HL-60/S4 (cell line): ENCODE measurements at regions not wholly inside any gene's neighbourhood (a gene's known extent, or its start where the extent isn't known, plus 50 kb on each side); places are given as distances from the start of the nearest gene placed in this dataset.
"Not testable (repeated sequence)": the region's sequence is repeated elsewhere in the genome, so short reads cannot be mapped to it uniquely, and the experiment has no call there.

Source experiments
- in situ Hi-C: fragments of 300-500 bp; cut with MboI; formaldehyde crosslinking; loops from 2 replicates; pipeline ENCODE4 v1.14.3; 2022; ENCODE audit warnings: low sequenced_read_pairs

DNA sequence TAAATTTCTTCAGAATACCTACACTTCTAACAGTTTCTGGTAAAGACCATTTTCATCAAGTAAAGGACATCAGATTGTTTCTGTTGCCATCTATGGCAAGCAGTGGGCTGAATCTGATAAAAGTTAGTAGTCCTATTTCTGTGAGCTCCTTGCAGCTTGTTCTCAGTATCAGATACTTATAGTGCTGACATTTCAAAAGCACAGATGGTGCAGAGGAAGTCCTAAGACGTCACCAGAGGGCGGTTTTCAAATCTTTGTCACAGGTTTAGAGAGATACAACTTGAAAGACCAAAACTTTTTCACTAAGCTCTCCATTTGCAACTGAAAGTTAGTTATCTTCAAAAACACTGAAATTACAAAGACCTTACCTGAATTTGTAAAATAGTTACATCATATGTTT, 719.8 kb downstream of the SLITRK1 start:
- in situ Hi-C loops = no loop called here

DNA sequence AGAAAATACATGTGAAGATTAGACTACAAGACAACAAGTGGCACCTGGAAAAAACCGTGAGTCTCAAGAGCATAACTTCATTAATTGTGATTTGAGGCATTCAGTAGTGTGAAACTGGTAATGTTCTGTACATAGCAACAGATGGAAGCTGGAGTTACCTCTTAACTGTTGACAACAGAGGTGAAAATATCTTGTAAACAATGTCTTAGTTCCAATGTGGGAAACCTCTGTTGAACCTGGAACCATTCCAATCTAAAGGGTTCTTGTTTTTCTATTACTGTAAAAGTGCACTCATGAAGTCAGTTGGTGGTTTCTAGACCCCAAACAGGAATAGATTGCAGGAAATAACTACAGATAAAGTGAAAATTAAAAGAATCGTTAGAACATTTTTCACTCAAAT, 728.4 kb downstream of the SLITRK1 start:
- in situ Hi-C loops = no loop called here

DNA sequence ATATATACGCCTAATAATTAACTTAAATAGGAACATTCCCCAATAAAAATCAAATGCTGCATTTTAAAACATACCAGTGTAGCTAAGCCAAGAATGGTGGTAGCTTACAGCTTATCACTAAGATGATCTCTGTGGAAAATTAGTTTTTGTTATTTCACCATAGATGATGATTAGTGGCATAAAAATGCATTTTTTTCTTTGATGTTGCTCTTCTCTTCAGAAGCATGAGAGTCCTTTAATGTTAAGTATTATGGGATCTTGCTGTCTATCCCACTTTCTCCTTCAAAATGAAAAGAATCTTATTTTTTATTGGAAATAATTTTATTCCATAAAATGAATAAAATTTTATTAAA, 731.0 kb downstream of the SLITRK1 start:
- in situ Hi-C loops = no loop called here

DNA sequence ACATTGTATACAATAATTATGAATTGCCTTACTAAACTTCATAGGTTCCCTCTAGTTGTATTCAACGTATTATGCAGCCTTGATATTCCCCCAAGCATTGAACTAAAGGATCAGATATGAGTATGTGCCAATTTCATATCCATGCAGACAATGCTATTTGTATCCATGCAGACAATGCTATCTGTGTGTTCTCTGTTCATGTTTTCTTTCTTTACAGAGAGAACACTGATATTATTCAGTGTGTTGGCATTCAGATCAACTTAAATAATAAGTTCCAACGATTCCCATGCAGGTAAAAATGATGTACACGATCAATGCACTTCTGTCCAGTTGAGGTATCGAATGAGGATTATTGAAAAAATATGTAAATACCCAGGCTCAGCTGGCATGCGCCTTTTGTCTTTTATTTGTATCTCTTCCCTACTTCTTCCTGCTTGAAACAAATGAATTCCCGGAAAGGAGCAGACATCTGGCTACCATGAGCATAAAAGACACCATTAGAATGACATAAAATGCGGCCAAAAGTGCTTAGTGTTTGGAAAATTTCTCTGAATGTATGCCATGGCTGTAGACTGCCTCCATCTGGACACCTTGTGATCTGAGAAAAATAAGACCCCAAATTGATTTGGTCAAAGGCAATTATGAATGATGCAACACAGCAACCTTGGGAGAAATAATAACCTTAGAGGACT, 731.5 kb downstream of the SLITRK1 start:
- in situ Hi-C loops = no loop called here

DNA sequence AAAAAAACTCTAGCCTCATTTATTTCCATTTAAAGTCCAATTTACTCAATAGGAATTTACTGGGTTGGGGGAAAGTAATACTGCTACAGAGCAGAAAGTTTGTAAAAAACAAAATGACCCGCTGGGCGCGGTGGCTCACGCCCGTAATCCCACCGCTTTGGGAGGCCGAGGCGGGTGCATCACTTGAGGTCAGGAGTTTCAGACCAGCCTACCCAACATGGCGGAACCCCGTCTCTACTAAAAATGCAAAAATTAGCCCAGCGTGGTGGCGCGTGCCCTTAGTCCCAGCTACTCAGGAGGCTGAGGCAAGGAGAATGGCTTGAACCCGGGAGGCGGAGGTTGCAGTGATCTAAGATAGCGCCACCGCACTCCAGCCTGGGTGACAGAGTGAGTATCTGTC, 745.6 kb downstream of the SLITRK1 start:
- in situ Hi-C loops = no loop called here

DNA sequence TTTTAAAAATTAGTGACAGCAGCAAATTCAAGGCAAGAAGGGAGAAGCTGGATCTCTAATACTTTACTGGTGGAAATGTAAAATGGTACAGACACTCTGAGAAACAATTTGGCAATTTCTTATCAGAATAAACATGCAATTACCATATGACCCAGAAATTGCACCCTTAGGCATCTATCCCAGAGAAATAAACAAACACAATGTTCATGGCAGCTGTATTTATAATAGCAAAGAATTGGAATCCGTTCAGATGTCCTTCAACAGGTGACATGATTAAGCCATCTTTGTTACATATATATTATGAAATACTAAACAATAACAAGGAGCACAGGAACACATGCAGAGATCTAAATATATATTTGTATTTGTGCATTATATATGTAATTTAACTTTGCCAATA, 756.5 kb downstream of the SLITRK1 start:
- in situ Hi-C loops = no loop called here

DNA sequence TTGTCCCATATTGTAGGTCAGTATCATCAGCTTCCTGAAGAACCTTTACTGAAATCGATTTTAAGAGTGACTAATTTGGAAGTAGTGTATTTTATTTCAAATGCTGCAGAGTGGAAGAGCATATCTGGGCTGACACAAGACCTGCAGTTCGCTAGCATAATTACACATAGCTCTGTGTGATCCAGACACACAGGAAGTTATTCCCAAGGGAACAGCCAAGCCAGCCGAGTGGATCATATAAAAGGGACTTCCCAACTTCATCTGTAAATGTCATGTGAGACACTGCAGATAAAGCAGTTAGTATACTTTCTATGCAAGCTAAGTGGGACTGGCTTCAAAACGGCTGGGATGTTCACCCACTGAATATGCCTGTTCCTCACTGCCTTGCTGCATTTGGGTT, 760.4 kb downstream of the SLITRK1 start:
- in situ Hi-C loops = no loop called here

DNA sequence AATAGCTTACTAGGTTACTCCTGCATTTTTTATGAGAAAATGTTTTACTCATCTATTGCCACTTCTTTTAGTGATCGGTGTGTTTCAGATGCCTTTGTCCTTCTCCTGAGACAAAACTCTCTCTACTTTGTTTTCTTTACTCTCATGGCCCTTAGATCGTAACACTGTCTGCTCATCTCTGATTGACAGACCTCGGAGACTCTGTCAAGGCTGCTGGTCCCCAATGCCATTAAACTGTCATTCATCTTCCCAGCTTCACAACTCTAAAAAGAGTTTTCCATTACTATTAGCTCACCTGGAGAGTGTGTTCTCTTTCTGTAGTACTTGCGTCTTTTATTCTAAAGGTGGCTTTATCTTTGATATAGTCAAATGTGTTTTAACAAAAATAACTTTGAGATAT, 765.2 kb downstream of the SLITRK1 start:
- in situ Hi-C loops = no loop called here

DNA sequence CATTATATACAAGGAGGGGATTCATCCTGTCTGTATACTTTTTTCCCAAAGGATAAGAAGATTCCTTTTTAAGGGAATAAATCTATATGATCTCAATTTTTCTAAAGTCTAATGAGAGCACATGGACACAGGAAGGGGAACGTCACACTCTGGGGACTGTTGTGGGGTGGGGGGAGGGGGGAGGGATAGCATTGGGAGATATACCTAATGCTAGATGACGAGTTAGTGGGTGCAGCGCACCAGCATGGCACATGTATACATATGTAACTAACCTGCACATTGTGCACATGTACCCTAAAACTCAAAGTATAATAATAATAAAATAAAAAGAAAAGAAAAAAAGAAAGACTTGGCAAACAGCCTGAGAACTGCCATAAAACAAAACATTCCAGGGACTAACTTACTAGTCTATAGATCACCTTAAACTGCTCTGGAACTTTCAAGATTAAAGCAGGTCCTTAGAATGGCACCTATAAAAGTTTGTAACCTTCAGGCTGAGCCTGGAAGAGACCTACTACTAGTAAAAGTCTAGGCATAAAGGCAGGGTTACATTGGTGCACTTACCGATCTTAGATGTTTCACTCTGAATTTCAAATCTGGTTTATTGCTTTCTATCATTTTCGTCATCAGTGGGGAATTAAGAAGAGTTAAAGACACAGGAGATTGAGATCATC, 780.6 kb downstream of the SLITRK1 start:
- in situ Hi-C loops = not testable (repeated sequence)

DNA sequence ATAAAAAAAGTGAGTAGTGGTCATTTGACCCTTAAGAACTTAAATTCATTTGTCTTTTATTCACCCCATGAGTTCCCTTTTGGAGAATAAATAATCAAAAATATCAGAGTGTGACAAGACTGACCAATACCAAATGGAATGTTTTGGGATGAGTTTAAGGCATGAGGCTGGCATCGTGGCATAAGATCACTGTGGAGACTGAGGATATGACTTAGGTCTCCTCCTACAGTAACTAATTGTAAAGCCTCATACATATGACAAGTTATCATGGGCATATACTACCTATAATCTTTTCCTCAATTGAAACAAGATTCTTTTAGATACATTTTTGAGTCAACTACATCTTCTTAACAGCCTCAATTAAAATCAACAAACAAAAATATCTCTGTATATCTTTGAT, 782.0 kb downstream of the SLITRK1 start:
- in situ Hi-C loops = no loop called here

DNA sequence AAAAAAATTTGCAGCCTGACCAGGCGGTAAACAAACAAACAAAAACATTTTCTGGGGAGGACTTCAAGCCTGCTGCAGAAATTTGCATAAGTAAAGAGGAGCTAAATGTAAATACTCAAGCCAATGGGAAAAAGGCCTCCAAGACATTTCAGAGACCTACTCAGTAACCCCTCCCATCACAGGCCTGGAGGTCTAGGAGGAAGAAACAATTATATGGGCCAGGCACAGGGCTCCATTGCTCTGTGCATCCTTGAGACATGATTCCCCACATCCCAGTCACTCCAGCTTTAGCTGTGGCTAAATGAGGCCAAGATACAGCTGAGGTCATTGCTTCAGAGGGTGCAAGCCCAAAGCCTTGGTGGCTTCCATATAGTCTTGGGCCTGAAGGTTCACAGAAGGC, 793.4 kb downstream of the SLITRK1 start:
- in situ Hi-C loops = no loop called here

DNA sequence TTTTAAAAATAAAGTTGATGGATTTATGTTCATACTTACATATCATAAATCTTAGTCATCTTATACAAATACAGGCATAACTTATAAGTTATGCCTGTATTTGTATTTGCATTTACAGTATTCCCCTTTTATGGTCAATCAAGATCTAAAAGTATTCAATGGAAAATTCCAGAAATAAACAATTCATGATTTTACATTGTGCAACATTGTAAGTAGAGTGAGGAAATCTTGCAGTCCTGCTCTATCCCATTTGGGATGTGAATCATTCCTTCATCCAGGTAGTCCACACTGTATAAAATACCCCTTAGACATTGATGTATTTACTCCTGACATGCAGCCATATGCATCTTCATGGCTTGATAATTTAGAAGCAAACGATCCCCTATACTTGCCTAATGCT, 795.3 kb downstream of the SLITRK1 start:
- in situ Hi-C loops = no loop called here

DNA sequence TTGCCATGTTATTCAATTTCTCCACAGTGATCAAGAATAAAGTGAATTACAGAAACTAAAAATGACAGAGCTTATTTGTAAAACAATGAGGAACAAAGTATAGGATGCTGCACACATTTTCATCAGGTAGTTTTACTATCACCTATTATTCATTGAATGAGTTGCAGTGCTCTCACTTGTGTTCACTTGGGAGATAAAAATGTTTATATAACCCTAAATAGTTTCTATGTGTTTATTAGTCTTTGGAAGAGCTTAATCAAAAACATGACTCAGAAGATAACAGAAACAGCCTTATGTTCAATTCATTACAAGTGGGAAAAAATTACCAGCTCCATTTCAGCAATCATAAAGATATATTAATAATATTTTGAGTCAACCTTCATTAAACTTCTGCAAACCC, 796.2 kb downstream of the SLITRK1 start:
- in situ Hi-C loops = no loop called here

DNA sequence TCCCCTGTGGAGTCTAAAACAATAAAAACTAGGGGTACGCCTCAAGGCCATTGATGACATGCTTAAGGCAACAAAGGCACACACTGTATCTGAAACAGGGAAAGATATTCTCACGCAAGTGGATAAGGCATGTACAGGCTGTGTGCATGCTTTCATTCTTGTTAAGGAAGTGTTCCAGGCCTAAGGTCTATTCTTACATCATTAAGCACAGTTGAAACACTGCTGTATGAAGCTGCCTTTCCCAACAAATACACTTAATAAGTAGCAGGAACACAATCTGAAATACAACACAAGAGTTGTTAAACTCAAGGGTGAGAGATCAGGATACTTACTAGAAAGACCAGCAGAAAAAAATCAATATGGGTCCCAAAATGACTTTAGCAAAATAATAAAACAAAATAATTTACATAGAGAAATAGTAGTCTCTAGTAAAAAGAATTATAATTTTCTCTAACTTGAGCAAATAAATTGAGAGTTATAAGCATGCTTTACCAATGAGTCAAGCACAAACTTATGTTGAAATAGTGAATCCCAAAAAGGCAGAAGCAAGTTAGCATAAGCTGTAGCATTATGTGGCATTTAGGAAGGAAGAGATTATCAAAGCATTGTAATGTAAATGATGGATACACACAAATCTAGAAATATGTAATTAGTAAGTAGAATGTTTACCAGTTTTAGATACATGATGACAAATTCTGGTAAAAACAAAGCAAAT, 796.9 kb downstream of the SLITRK1 start:
- in situ Hi-C loops = no loop called here

DNA sequence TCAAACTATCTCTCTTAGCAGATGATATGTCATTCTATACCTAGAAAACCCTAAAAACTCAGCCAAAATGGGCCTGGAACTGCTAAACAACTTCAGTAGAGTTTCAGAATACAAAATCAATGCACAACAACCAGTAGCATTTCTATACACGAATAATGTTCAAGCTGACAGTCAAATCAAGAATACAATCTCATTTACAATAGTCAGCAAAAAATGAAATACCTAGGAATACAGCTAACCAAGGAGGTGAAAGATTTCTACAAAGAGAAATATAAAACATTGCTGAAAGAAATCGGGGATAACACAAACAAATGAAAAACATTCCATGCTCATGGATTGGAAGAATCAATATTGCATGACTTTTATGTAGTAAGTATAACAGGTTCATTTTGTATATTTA, 804.8 kb downstream of the SLITRK1 start:
- in situ Hi-C loops = no loop called here

DNA sequence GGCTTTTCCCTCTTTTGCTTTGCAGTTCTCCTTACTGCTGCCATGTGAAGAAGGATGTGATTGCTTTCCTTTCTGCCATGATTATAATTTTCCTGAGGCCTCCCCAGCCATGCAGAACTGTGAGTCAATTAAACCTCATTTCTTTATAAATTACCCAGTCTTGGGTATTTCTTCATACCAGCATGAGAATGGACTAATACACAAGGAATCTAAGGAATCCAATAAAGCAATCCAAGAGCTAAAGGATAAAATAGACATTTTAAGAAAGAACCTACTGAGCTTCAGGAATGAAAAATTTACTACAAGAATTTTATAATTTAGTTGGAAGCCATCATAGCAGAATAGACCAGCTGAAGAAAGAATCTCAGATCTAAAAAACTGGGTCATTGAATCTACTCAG, 808.3 kb downstream of the SLITRK1 start:
- in situ Hi-C loops = not testable (repeated sequence)

DNA sequence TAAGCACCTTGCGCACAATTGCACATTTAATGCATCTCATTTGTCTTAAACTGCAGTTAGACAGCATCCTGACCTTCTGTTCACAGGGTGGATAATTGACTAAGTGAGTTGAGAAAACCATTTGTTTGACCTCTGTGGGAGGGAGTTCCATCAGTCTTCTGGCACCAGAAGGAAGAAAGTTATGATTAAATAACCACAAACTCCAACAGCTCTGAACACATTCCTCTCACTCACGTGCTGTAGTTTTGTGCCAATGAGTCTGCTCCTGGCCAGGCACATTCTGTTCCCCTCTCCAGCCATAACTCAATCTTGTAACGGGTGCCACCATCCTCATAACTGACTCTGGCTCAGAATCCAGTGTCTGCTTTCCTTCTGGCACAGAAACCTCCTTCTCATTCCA, 817.2 kb downstream of the SLITRK1 start:
- in situ Hi-C loops = no loop called here

DNA sequence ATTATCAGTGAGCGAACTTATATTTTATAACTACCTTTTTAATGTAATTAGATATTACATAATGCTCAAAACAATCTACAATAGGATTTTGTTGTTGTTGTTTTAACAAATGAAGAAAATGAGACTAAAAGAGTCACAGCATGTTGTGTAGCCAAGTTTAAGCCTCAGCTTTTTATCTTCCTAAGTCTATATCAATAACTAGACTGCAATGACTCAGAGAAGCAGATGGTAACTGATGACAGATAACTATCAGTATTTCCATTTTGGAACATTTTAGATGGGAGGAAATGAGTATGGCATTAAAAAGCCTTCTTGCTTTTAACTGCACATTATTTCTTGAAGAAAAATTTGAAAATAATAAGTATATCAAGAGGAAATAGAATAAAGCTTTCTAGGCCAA, 825.2 kb downstream of the SLITRK1 start:
- in situ Hi-C loops = no loop called here

DNA sequence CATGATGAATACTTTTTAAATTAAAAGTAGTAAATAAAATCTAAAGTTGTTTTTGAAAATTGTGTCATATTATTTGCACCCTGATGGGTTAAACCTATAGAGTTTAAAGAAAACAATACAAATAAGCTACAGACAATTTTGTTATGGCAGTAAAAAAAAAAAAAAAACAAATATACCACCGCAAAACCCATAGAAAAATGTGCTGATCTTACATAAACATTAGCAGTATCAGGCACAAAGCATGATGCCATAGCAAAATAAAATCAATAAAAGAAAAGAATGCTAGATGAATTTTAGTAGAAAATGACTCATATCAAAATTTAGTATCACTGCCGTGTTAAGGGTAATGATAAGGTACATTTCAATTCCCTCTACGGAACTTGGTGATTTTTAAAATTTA, 826.0 kb downstream of the SLITRK1 start:
- in situ Hi-C loops = no loop called here

DNA sequence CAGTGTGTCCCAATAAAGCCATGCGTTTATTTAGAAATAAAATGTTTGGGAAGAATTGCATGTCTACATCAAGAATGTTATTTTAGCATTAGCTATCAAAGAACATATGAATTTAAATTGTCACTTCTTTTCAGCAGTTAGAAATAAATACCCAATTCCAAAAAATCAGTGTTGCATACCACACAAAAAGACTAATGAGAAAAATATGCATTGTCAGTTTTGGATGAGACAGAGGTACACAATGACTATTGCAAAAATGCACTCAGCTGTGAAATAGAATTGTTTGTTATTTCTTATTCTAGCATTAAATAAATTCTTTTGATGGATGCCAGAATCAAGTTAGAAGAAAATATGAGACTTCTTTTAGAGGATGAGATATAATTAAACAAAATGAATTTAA, 833.9 kb downstream of the SLITRK1 start:
- in situ Hi-C loops = no loop called here

DNA sequence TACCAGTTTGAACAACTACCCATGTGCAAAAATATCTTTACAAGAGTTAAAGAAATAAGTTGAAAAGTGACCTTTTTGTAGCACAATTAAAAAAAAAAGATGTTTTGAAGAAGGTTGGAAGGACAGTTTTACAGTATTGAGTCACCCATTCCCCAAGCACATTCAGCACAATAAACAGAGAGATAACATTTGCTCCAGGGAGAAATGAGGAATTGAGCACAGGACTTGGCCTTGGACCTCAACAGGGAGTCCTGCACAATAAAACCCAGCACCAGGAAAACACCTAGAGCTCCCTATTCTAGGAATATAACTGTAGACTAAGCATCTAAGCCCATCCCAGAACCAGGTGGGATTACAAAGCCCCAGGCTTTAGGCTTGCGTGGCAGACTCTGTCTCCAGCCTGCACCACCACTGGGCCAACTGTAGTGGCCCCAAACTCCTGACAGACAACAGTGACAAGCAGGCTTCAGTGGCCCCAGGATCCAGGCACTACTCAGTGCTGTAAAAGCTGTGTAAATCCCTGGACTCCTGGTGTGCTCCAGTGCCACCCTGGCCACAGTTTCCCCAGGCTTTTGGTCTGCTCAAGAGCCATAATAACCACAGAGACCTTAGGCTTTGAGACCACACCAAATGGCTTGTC, 857.2 kb downstream of the SLITRK1 start:
- in situ Hi-C loops = no loop called here

DNA sequence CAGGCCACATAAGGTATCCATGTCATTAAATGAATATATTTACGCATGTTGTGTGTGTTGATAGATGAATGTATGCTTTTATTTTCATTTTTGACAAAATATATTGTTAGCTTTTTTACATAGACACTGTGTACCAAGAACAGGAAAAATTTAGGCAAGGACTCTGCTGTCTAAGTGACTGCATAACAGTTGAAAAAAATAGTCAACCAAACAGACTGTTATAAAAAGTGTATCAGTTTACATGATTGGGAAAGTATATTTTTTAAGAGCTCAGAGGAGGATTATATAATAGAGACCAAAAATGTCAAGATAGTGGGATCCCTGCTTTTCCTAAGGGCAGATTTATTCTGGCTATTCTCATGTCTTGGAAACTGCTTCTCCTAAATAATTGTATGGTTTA, 858.0 kb downstream of the SLITRK1 start:
- in situ Hi-C loops = no loop called here
